GM23248 (cell line): ENCODE measurements at regions not wholly inside any gene's neighbourhood (a gene's known extent, or its start where the extent isn't known, plus 50 kb on each side); places are given as distances from the start of the nearest gene placed in this dataset.
"Not testable (repeated sequence)": the region's sequence is repeated elsewhere in the genome, so short reads cannot be mapped to it uniquely, and the experiment has no call there.

Experiments
- DNase-seq: peaks from one replicate; pipeline ENCODE4 v3.0.0-alpha.2; 2015
- H2AFZ ChIP-seq: fragments of 200-600 bp; sonication (generic); 2 replicates; pipeline ENCODE4 v1.6.1; 2016; ENCODE audit warnings: antibody characterized with exemption
- H3F3A ChIP-seq: fragments of 200-600 bp; sonication (generic); 2 replicates; pipeline ENCODE4 v1.6.1; 2016; ENCODE audit warnings: mild to moderate bottlenecking, antibody characterized with exemption, mixed run types; ENCODE audit not compliant: insufficient read depth
- H3K27ac ChIP-seq: fragments of 200-600 bp; sonication (generic); 2 replicates; pipeline ENCODE4 v1.5.1; 2016; ENCODE audit warnings: mild to moderate bottlenecking
- H3K27me3 ChIP-seq: fragments of 200-600 bp; sonication (generic); replicated peaks from 2 replicates; pipeline ENCODE4 v1.6.1; 2016; ENCODE audit warnings: mild to moderate bottlenecking; ENCODE audit not compliant: insufficient read depth
- H3K36me3 ChIP-seq: fragments of 200-600 bp; sonication (generic); 2 replicates; pipeline ENCODE4 v1.6.1; 2016; ENCODE audit warnings: low read depth, mild to moderate bottlenecking
- H3K4me1 ChIP-seq: fragments of 200-600 bp; sonication (generic); 2 replicates; pipeline ENCODE4 v1.6.1; 2016; ENCODE audit warnings: mild to moderate bottlenecking; ENCODE audit not compliant: insufficient read depth
- H3K4me2 ChIP-seq: fragments of 200-600 bp; sonication (generic); one replicate; pipeline ENCODE4 v1.6.1; 2016; ENCODE audit warnings: mild to moderate bottlenecking; ENCODE audit not compliant: unreplicated experiment
- H3K4me3 ChIP-seq: fragments of 200-600 bp; sonication (generic); 2 replicates; pipeline ENCODE4 v1.5.1; 2016; ENCODE audit warnings: mild to moderate bottlenecking
- H3K79me2 ChIP-seq: fragments of 200-600 bp; sonication (generic); 2 replicates; pipeline ENCODE4 v1.6.1; 2016; ENCODE audit warnings: mild to moderate bottlenecking; ENCODE audit not compliant: insufficient read depth
- H3K9ac ChIP-seq: fragments of 200-600 bp; sonication (generic); 2 replicates; pipeline ENCODE4 v1.6.1; 2016; ENCODE audit warnings: mild to moderate bottlenecking
- H3K9me2 ChIP-seq: fragments of 200-600 bp; sonication (generic); 2 replicates; pipeline ENCODE4 v1.6.1; 2016; ENCODE audit warnings: mixed run types, mild to moderate bottlenecking, moderate library complexity; ENCODE audit not compliant: insufficient read depth
- H3K9me3 ChIP-seq: fragments of 200-600 bp; sonication (generic); one replicate; pipeline ENCODE4 v1.6.1; 2017; ENCODE audit warnings: low read depth
- H4K20me1 ChIP-seq: fragments of 200-600 bp; sonication (generic); 2 replicates; pipeline ENCODE4 v1.6.0; 2016; ENCODE audit not compliant: insufficient read depth
- EZH2 ChIP-seq: fragments of 200-600 bp; sonication (generic); IDR thresholded peaks from 2 replicates; pipeline ENCODE4 v1.6.1; 2018; ENCODE audit warnings: antibody characterized with exemption, mild to moderate bottlenecking; ENCODE audit not compliant: insufficient read depth, poor library complexity, severe bottlenecking
- EZH2phosphoT487 ChIP-seq: fragments of 200-600 bp; sonication (generic); IDR thresholded peaks from 2 replicates; pipeline ENCODE4 v1.6.1; 2018; ENCODE audit warnings: antibody characterized with exemption, moderate library complexity, mild to moderate bottlenecking, low read depth; ENCODE audit not compliant: insufficient read depth
- WGBS, 2 experiments: methylation state at CpG; one replicate each; pipeline ENCODE4 v1.1.6; 2015 to 2017; ENCODE audit warnings: low lambda C conversion rate in 2 of 2, low coverage in 1 of 2; ENCODE audit errors: missing lambda C conversion rate in 2 of 2; 5-methylcytosine and 5-hydroxymethylcytosine counted together
- in situ Hi-C: fragments of 300-500 bp; cut with MboI; formaldehyde crosslinking; loops from 2 replicates; pipeline ENCODE4 v1.15.0; 2020

DNA sequence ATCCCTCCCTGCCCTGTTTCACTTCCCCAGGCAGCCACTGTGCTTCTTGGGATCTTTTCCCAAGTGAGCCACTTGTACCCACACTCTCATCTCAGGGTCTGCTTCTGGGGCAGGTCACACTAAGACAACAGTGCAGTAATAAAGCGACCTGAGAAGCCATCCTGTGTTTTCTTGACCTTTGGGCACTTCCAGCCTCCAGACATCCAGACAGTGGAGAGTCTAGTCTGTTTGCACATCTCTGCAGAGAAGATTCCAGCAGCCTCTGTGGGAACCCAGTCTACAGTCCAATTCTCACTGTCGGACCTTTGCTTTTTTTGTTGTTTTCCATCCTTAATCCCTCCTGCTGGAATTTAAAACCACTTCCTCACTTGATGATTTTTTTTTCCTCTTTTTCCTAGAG lies 50.3 kb upstream of the ATP6AP2 start:
- Histone ChIP-seq H3K9me3 (no peaks in the 10 kb centered on the region), H3K4me3 (no peak overlapping the region), H4K20me1 (no peaks in the 10 kb centered on the region), H3K9ac (no peak overlapping the region), H3K27me3 (no peaks in the 10 kb centered on the region), H2AFZ (no peak overlapping the region), H3K36me3 (no peaks in the 10 kb centered on the region), H3K27ac (no peak overlapping the region), H3K79me2 (no peaks in the 10 kb centered on the region), H3K9me2 (no peaks in the 10 kb centered on the region), H3F3A (no peaks in the 10 kb centered on the region), H3K4me1 (no peaks in the 10 kb centered on the region), H3K4me2 (no peak overlapping the region)
- in situ Hi-C loops = no loop called here
- DNase-seq = no peak
- no peak for TF ChIP-seq EZH2phosphoT487
- no peak for TF ChIP-seq EZH2
- WGBS, 2 experiments = 81% methylated on average over 2 of the region's 2 CpGs

DNA sequence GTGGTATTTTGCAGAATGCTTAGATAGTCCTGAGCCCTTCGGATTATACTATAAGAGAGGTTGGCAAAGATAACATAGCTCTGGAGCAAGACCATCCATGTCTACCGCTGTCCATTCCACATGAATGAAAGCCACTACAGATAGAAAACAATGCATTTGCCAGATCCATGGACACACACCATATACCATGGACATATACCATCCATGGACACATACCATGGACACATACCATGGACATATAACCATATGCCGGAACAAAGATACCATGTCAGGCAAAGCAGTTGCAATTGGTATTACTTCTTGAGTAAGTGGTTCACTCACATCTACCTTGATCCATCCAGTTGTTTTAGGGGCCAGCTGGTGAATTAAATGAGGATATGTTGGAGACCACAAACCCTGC lies 53.2 kb upstream of the ATP6AP2 start:
- no peaks in the 10 kb centered on the region for H3K9me2 ChIP-seq
- H3K36me3 ChIP-seq = no peaks in the 10 kb centered on the region
- no peaks in the 10 kb centered on the region for H3K9me3 ChIP-seq
- WGBS, 2 experiments = 72 to 84% methylated on average over 3 of the region's 3 CpGs
- no peak overlapping the region for H3K4me3 ChIP-seq
- no peaks in the 10 kb centered on the region for H3K27me3 ChIP-seq
- H3F3A ChIP-seq = no peaks in the 10 kb centered on the region
- in situ Hi-C loops = no loop called here
- H3K9ac ChIP-seq = no peak overlapping the region
- no peak overlapping the region for H3K27ac ChIP-seq
- no peak for DNase-seq
- TF ChIP-seq EZH2 (no peak), EZH2phosphoT487 (no peak)
- no peaks in the 10 kb centered on the region for H3K79me2 ChIP-seq
- H3K4me2 ChIP-seq = no peak overlapping the region
- H2AFZ ChIP-seq = no peak overlapping the region
- H4K20me1 ChIP-seq = no peaks in the 10 kb centered on the region
- no peaks in the 10 kb centered on the region for H3K4me1 ChIP-seq

DNA sequence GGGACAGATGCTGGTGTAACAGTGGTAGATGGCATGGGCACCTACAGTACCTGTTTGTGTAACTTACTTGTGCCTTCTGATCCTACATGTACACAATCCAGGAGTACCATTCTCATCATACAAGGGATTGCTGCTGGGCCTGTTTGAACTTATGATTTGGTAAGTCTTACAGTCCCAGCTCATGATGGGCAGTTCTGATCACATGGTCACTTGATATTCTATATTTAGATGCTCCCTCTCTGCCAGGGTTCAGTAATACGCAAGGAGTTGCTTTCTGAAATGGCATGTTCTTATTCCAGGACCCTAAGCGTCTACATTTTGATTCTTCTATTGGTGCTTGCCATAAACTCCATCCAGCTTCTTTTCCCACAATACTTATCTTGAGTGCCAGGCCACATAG lies 54.4 kb upstream of the ATP6AP2 start:
- WGBS, 2 experiments = 81 to 82% methylated on average over 2 of the region's 2 CpGs
- no peaks in the 10 kb centered on the region for H3K9me2 ChIP-seq

DNA sequence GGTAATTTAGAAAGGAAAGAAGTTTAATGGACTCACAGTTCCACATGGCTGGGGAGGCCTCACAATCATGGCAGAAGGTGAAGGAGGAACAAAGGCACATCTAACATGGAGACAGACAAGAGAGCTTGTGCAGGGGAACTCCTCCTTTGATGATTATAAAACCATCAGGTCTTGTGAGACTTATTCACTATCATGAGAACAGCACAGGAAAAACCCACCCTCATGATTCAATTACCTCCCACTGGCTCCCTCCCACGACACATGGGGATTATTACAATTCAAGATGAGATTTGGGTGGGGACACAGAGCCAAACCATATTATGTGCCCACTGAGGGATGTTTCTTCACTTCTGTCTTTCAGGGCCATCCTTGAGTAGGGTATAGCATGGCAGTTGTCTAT lies 54.9 kb upstream of the ATP6AP2 start:
- H3K9ac ChIP-seq, H3K9me3 ChIP-seq, DNase-seq, H3K36me3 ChIP-seq, H3K4me3 ChIP-seq, H3K9me2 ChIP-seq, H2AFZ ChIP-seq, H3K27ac ChIP-seq, H3K27me3 ChIP-seq, H3K4me1 ChIP-seq, H3F3A ChIP-seq, in situ Hi-C loops, H3K79me2 ChIP-seq, H3K4me2 ChIP-seq, H4K20me1 ChIP-seq: not testable (repeated sequence)
- 11 to 20% methylated on average over 1 of the region's 1 CpG for WGBS, 2 experiments

More for the DNA sequence above, 54.4 kb upstream of the ATP6AP2 start:
- no peak for TF ChIP-seq EZH2phosphoT487
- no peak for TF ChIP-seq EZH2
- no peak overlapping the region for H3K27ac ChIP-seq
- no peaks in the 10 kb centered on the region for H3K27me3 ChIP-seq
- no peaks in the 10 kb centered on the region for H3K79me2 ChIP-seq
- H3F3A ChIP-seq = no peaks in the 10 kb centered on the region
- H3K9ac ChIP-seq = no peak overlapping the region
- H3K36me3 ChIP-seq = no peaks in the 10 kb centered on the region
- H2AFZ ChIP-seq = no peak overlapping the region
- H3K4me2 ChIP-seq = no peak overlapping the region
- no peaks in the 10 kb centered on the region for H3K9me3 ChIP-seq
- in situ Hi-C loops = no loop called here
- H3K4me3 ChIP-seq = no peak overlapping the region
- H3K4me1 ChIP-seq = no peaks in the 10 kb centered on the region
- DNase-seq = no peak
- H4K20me1 ChIP-seq = no peaks in the 10 kb centered on the region

DNA sequence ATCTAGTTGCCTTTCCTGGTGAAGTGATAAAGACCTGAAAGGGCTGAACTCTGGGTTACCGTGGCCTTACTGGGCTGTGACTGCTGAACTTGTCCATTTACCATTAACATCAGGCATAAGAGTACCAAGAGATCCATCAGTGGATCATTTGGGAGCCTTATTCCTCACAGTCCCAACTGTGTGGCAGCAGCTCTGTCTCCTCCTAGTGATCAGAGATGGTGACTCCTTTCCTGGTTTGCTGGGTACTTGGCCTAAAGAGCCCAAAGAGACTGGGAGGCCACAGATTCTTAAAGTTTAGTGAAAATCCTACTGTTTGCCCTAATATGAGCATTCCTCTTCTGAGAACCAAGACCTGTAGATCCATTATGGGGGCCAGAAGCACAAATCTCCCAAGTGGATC lies 56.3 kb upstream of the ATP6AP2 start:
- Histone ChIP-seq H3K27ac (no peak overlapping the region), H3K9ac (no peak overlapping the region), H3K4me3 (no peak overlapping the region), H3K4me2 (no peak overlapping the region), H3K36me3 (no peaks in the 10 kb centered on the region), H3K27me3 (no peaks in the 10 kb centered on the region), H2AFZ (no peak overlapping the region), H4K20me1 (no peaks in the 10 kb centered on the region), H3F3A (no peaks in the 10 kb centered on the region), H3K9me3 (no peaks in the 10 kb centered on the region), H3K4me1 (no peaks in the 10 kb centered on the region), H3K9me2 (no peaks in the 10 kb centered on the region), H3K79me2 (no peaks in the 10 kb centered on the region)
- no peak for TF ChIP-seq EZH2phosphoT487
- TF ChIP-seq EZH2 = no peak
- peak; percentile 19 for DNase-seq
- in situ Hi-C loops = no loop called here
- WGBS, 2 experiments = 50 to 71% methylated on average over 1 of the region's 1 CpG
